Panc1 (cell line): ENCODE measurements at regions not wholly inside any gene's neighbourhood (a gene's known extent, or its start where the extent isn't known, plus 50 kb on each side); places are given as distances from the start of the nearest gene placed in this dataset.

ENCODE experiments used
- ATAC-seq: fragments of 200-7000 bp; cut with Tn5 transposase; 2 replicates; pipeline ENCODE4 v1.9.1; 2020; ENCODE audit warnings: mild to moderate bottlenecking, moderate library complexity
- BruUV-seq: library from RNA; stranded (reverse); fragments of 400-500 nt; replicated peaks from 2 replicates; lab custom pipeline; 2021; lab: Mats Ljungman, UMichigan
- CTCF ChIA-PET: fragments of 300-600 bp; sonication (Branson Sonifier 250); formaldehyde crosslinking; loops from one replicate; lab custom pipeline; 2022; ENCODE audit warnings: antibody characterized with exemption; lab: Charles Lee
- POLR2A ChIA-PET: fragments of 300-600 bp; sonication (Branson Sonifier 250); formaldehyde crosslinking; loops from one replicate; lab custom pipeline; 2022; ENCODE audit warnings: antibody characterized with exemption; lab: Charles Lee
- DNase-seq: peaks from one replicate; pipeline ENCODE4 v3.0.0-alpha.2; 2010; ENCODE audit warnings: low read depth, low spot score
- H3K27ac ChIP-seq: 2 replicates; pipeline ENCODE4 v1.5.1; 2011; ENCODE audit warnings: mild to moderate bottlenecking, low read length, inconsistent platforms
- H3K27me3 ChIP-seq: fragments of 200-500 bp; sonication (Bioruptor generic); 2 replicates; pipeline ENCODE4 v1.6.0; 2014; ENCODE audit warnings: low read length, inconsistent platforms; ENCODE audit not compliant: control insufficient read depth, insufficient read depth
- H3K36me3 ChIP-seq: fragments of 200-500 bp; sonication (Bioruptor generic); 2 replicates; pipeline ENCODE4 v1.5.1; 2014; ENCODE audit warnings: inconsistent platforms, mild to moderate bottlenecking, low read length, moderate library complexity; ENCODE audit not compliant: control insufficient read depth, insufficient read depth
- H3K4me1 ChIP-seq: 2 replicates; pipeline ENCODE4 v1.5.1; 2011; ENCODE audit warnings: inconsistent platforms, mild to moderate bottlenecking, low read length, moderate library complexity; ENCODE audit not compliant: control insufficient read depth, insufficient read depth
- H3K4me3 ChIP-seq, 2 experiments: 2 replicates each; pipeline ENCODE4 v1.5.1; 2011 to 2012; ENCODE audit warnings: low read depth in 2 of 2, low read length in 2 of 2, mild to moderate bottlenecking in 2 of 2, inconsistent platforms in 1 of 2, moderate library complexity in 1 of 2
- H3K9me3 ChIP-seq: fragments of 200-500 bp; sonication (Bioruptor generic); 2 replicates; pipeline ENCODE4 v1.5.1; 2014; ENCODE audit warnings: low read depth, mild to moderate bottlenecking, inconsistent platforms, low read length, moderate library complexity; ENCODE audit not compliant: control insufficient read depth, insufficient read depth
- CTCF ChIP-seq: fragments of 450-650 bp; IDR thresholded peaks from 2 replicates; pipeline ENCODE4 v1.5.1; 2017; ENCODE audit warnings: mild to moderate bottlenecking
- POLR2AphosphoS5 ChIP-seq: IDR thresholded peaks from 2 replicates; pipeline ENCODE4 v1.6.1; 2012; ENCODE audit warnings: mild to moderate bottlenecking, low read depth, low read length, moderate library complexity
- REST ChIP-seq, 2 experiments: IDR thresholded peaks; 2 replicates each; pipeline ENCODE4 v1.6.1; 2011 to 2012; ENCODE audit warnings: low read depth in 2 of 2, control low read depth in 1 of 2, low read length in 1 of 2, mild to moderate bottlenecking in 1 of 2, moderate library complexity in 1 of 2; ENCODE audit not compliant: insufficient read depth in 1 of 2
- SIN3A ChIP-seq: IDR thresholded peaks from 2 replicates; pipeline ENCODE4 v1.6.1; 2012; ENCODE audit warnings: low read depth, mild to moderate bottlenecking, low read length, moderate library complexity, borderline replicate concordance; ENCODE audit not compliant: insufficient read depth
- TCF7L2 ChIP-seq: IDR thresholded peaks from 2 replicates; pipeline ENCODE4 v1.6.1; 2011; ENCODE audit warnings: mild to moderate bottlenecking, low read depth, low read length, inconsistent platforms
- in situ Hi-C: cut with HindIII; loops from 2 replicates; pipeline ENCODE4 v1.10.0; 2016; ENCODE audit warnings: low sequenced_read_pairs, low pct_unique_long_range_greater_than_20kb
- intact Hi-C: fragments of 100-400 bp; cut with micrococcal nuclease; formaldehyde crosslinking; loops from one replicate; pipeline ENCODE4 v1.10.0; 2022; ENCODE audit not compliant: unreplicated experiment

- no peak for TF ChIP-seq CTCF
- no peak for TF ChIP-seq SIN3A
- no peak for TF ChIP-seq POLR2AphosphoS5
- no peak for TF ChIP-seq TCF7L2
- TF ChIP-seq REST (IDR thresholded peaks at IDR 0.05; ENCODE audit: insufficient read depth in 1 of 2, low read depth in 2 of 2, low read length in 1 of 2), result no peak
- ATAC-seq (no peak), DNase-seq (no peak)
- H3K27ac ChIP-seq, result no peak overlapping the region
- in situ Hi-C loops (no loop called here), intact Hi-C loops (no loop called here)
- ChIA-PET POLR2A (no interaction called here), CTCF (no interaction called here)
- no peaks in the 10 kb centered on the region for H3K9me3 ChIP-seq
- H3K27me3 ChIP-seq, result no peaks in the 10 kb centered on the region
- no peaks in the 10 kb centered on the region for H3K36me3 ChIP-seq
- H3K4me3 ChIP-seq, result no peak overlapping the region
- no peaks in the 10 kb centered on the region for H3K4me1 ChIP-seq
- BruUV-seq, result no TSS peak
Measured at GRCh38 chr1:60146884-60147283, 73.3 kb upstream of the C1orf87 start.

- DNase-seq (no peak), ATAC-seq (no peak)
- H3K27ac ChIP-seq, result no peak overlapping the region
- no peaks in the 10 kb centered on the region for H3K9me3 ChIP-seq
- intact Hi-C loops (no loop called here), in situ Hi-C loops (no loop called here)
- POLR2A ChIA-PET, result no interaction called here
- no peak overlapping the region for H3K4me3 ChIP-seq
- no peaks in the 10 kb centered on the region for H3K27me3 ChIP-seq
- H3K4me1 ChIP-seq, result no peaks in the 10 kb centered on the region
- H3K36me3 ChIP-seq, result no peaks in the 10 kb centered on the region
- CTCF ChIA-PET, result no interaction called here
- no TSS peak for BruUV-seq
- no peak for TF ChIP-seq POLR2AphosphoS5
- no peak for TF ChIP-seq REST (IDR thresholded peaks at IDR 0.05; ENCODE audit: insufficient read depth in 1 of 2, low read depth in 2 of 2, low read length in 1 of 2)
- no peak for TF ChIP-seq CTCF
- TF ChIP-seq SIN3A, result no peak
- no peak for TF ChIP-seq TCF7L2
Measured at GRCh38 chr1:60145771-60146170, 72.2 kb upstream of the C1orf87 start.
